ENCODE measurements at regions not wholly inside any gene's neighbourhood (a gene's known extent, or its start where the extent isn't known, plus 50 kb on each side); places are given as distances from the start of the nearest gene placed in this dataset.

DNA sequence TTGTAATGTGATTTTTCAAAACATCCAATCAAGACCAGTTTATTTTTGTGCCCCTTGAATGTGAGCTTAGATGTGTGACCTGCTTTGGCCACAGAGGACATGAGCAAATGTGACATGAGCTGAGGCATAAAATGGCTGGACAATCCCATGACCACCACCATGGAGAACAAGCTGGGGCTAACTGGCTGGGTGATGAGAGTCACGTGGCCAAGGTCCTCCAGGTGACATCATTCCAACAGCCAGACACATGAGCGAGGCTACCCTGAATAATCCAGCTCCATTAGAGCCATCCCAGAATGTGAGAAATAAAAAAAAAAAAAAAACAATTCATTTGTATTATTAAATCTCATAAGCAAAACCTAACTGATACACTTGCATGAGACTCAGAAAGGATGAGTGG is 90.4 kb upstream of the LDB2 start:
- DNase-seq (ENCODE audit: low read depth, low spot score) (no peak), ATAC-seq (no peak), FAIRE-seq (no peak)
- H4K20me1 ChIP-seq (ENCODE audit: control insufficient read depth, insufficient read depth) = no peaks in the 10 kb centered on the region
- no peaks in the 10 kb centered on the region for H3K9me3 ChIP-seq (replicated peaks; ENCODE audit: control insufficient read depth, insufficient read depth, low read length)
- CTCF ChIA-PET = interaction anchor here (0.7 kb wide), 1 partner anchor 124 kb away, joined by 3 read pairs; no protein-coding TSS in a partner anchor
- SMC1A ChIA-PET (ENCODE audit: uncharacterized antibody, unreplicated experiment) = interaction anchor here (1.8 kb wide), 1 partner anchor 459 kb away, joined by 6 read pairs; no protein-coding TSS in a partner anchor
- H3K4me3 ChIP-seq = no peak overlapping the region
- no TSS peak for BruUV-seq (replicated peaks)
- no peaks in the 10 kb centered on the region for H3K4me1 ChIP-seq (ENCODE audit: control insufficient read depth, insufficient read depth, low read length)
- H3K79me2 ChIP-seq (ENCODE audit: control insufficient read depth, insufficient read depth, low read length) = no peaks in the 10 kb centered on the region
- no peak for TF ChIP-seq CBX5 (IDR thresholded peaks at IDR 0.05; ENCODE audit: low read depth)
- TF ChIP-seq, protein P1, sequence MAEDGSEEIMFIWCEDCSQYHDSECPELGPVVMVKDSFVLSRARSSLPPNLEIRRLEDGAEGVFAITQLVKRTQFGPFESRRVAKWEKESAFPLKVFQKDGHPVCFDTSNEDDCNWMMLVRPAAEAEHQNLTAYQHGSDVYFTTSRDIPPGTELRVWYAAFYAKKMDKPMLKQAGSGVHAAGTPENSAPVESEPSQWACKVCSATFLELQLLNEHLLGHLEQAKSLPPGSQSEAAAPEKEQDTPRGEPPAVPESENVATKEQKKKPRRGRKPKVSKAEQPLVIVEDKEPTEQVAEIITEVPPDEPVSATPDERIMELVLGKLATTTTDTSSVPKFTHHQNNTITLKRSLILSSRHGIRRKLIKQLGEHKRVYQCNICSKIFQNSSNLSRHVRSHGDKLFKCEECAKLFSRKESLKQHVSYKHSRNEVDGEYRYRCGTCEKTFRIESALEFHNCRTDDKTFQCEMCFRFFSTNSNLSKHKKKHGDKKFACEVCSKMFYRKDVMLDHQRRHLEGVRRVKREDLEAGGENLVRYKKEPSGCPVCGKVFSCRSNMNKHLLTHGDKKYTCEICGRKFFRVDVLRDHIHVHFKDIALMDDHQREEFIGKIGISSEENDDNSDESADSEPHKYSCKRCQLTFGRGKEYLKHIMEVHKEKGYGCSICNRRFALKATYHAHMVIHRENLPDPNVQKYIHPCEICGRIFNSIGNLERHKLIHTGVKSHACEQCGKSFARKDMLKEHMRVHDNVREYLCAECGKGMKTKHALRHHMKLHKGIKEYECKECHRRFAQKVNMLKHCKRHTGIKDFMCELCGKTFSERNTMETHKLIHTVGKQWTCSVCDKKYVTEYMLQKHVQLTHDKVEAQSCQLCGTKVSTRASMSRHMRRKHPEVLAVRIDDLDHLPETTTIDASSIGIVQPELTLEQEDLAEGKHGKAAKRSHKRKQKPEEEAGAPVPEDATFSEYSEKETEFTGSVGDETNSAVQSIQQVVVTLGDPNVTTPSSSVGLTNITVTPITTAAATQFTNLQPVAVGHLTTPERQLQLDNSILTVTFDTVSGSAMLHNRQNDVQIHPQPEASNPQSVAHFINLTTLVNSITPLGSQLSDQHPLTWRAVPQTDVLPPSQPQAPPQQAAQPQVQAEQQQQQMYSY (CRISPR knock-in tag; IDR thresholded peaks at IDR 0.05) = no peak
- TF ChIP-seq, protein P2, sequence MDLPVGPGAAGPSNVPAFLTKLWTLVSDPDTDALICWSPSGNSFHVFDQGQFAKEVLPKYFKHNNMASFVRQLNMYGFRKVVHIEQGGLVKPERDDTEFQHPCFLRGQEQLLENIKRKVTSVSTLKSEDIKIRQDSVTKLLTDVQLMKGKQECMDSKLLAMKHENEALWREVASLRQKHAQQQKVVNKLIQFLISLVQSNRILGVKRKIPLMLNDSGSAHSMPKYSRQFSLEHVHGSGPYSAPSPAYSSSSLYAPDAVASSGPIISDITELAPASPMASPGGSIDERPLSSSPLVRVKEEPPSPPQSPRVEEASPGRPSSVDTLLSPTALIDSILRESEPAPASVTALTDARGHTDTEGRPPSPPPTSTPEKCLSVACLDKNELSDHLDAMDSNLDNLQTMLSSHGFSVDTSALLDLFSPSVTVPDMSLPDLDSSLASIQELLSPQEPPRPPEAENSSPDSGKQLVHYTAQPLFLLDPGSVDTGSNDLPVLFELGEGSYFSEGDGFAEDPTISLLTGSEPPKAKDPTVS (IDR thresholded peaks at IDR 0.05; ENCODE audit: low read depth, low read length) = no peak
- no peak for TF ChIP-seq KDM1A (IDR thresholded peaks at IDR 0.05; ENCODE audit: borderline replicate concordance)
- TF ChIP-seq, protein P3, sequence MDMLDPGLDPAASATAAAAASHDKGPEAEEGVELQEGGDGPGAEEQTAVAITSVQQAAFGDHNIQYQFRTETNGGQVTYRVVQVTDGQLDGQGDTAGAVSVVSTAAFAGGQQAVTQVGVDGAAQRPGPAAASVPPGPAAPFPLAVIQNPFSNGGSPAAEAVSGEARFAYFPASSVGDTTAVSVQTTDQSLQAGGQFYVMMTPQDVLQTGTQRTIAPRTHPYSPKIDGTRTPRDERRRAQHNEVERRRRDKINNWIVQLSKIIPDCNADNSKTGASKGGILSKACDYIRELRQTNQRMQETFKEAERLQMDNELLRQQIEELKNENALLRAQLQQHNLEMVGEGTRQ (IDR thresholded peaks at IDR 0.05; ENCODE audit: borderline replicate concordance, low read depth, low read length) = no peak
- TF ChIP-seq NBN (IDR thresholded peaks at IDR 0.05) = no peak
- no peak for TF ChIP-seq FOS (IDR thresholded peaks at IDR 0.05; ENCODE audit: borderline replicate concordance, extremely low read depth, insufficient read length)
- TF ChIP-seq IKZF1 (conservative IDR thresholded peaks at IDR 0.05) = no peak
- in situ Hi-C loops (cut with MboI) (no loop called here), intact Hi-C loops (cut with micrococcal nuclease; ENCODE audit: unreplicated experiment) (no loop called here)
- no peak overlapping the region for H3K27ac ChIP-seq (ENCODE audit: control insufficient read depth, insufficient read depth)
- POLR2A ChIA-PET = no interaction called here
- WGBS (ENCODE audit: insufficient coverage, insufficient replicate concordance, low lambda C conversion rate, missing lambda C conversion rate) = 0% methylated on average over 2 of the region's 2 CpGs
- RAD21 ChIA-PET (ENCODE audit: unreplicated experiment) = no interaction called here
- H3K27me3 ChIP-seq (replicated peaks in 1 of 2; ENCODE audit: control insufficient read depth in 2 of 2, insufficient read depth in 2 of 2, low read length in 1 of 2) = no peaks in the 10 kb centered on the region
- H3K36me3 ChIP-seq (ENCODE audit: control insufficient read depth in 2 of 2, insufficient read depth in 2 of 2, low read length in 1 of 2) = no peaks in the 10 kb centered on the region
- H3K4me2 ChIP-seq (ENCODE audit: control insufficient read depth, insufficient read depth) = no peak overlapping the region
- H3K9ac ChIP-seq (ENCODE audit: control insufficient read depth, insufficient read depth, low read length) = no peak overlapping the region
- no peak overlapping the region for H2AFZ ChIP-seq (ENCODE audit: control insufficient read depth, low read depth, low read length)
